Transverse colon (tissue), 3 donors: ENCODE measurements at regions not wholly inside any gene's neighbourhood (a gene's known extent, or its start where the extent isn't known, plus 50 kb on each side); places are given as distances from the start of the nearest gene placed in this dataset.

Source experiments
- POLR2A ChIP-seq: fragments of 450-650 bp; IDR thresholded peaks from one replicate; pipeline ENCODE4 v1.6.1; 2016; ENCODE audit warnings: antibody characterized with exemption, mild to moderate bottlenecking, moderate library complexity
- TF ChIP-seq, protein P1 (sequence below), 5 experiments: fragments of 200-600 bp in 3 of 5; fragments of 450-650 bp in 2 of 5; sonication (generic) in 3 of 5; IDR thresholded peaks; 1 replicate in 2 of 5; 2 replicates in 3 of 5; pipeline ENCODE4 v1.5.1; 2016 to 2017; ENCODE audit warnings: antibody characterized with exemption in 5 of 5, inconsistent platforms in 3 of 5, mild to moderate bottlenecking in 2 of 5, moderate library complexity in 1 of 5

DNA sequence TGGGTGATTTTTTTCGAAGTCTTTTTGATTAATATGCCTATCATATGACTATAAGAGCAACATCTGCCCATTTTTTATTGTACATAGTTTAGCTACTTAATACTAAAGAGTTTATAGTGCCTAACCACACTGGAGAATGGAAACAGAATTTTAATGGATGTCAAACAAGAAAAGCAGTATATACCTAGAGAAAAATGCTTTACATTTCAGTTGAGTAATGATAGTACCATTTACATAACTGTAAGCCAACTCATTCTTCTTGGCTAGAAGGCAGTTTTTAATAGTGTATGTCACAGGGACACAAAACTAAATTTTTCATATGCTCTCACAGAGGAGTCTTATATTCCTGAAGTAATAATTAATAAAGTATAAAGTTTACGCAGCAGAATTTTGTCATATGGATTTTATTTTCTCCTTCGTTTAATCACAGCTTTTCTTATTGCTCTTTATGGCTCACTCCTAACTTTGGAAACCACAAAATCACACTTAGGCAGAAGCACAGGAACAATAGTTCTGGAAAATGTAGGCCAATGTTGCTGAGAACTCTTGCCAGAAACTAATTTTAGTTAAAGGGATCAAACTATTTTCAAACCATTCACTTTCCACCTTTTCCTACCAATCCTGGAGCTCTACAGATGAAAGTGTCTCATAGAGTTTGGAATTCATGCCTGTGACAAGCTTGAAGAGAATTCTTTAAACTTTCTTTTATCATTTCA lies 243.6 kb downstream of the ZIC1 start:
- TF ChIP-seq, protein P1, sequence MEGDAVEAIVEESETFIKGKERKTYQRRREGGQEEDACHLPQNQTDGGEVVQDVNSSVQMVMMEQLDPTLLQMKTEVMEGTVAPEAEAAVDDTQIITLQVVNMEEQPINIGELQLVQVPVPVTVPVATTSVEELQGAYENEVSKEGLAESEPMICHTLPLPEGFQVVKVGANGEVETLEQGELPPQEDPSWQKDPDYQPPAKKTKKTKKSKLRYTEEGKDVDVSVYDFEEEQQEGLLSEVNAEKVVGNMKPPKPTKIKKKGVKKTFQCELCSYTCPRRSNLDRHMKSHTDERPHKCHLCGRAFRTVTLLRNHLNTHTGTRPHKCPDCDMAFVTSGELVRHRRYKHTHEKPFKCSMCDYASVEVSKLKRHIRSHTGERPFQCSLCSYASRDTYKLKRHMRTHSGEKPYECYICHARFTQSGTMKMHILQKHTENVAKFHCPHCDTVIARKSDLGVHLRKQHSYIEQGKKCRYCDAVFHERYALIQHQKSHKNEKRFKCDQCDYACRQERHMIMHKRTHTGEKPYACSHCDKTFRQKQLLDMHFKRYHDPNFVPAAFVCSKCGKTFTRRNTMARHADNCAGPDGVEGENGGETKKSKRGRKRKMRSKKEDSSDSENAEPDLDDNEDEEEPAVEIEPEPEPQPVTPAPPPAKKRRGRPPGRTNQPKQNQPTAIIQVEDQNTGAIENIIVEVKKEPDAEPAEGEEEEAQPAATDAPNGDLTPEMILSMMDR (IDR thresholded peaks at IDR 0.05) = no peak
- no peak for TF ChIP-seq POLR2A
